Activated CD4-positive, alpha-beta T cell treated with anti-CD3 and anti-CD28 coated beads, Interleukin-2, amount 50 U/mL, for 48 hours (primary cell): ENCODE measurements at regions not wholly inside any gene's neighbourhood (a gene's known extent, or its start where the extent isn't known, plus 50 kb on each side); places are given as distances from the start of the nearest gene placed in this dataset.
"Not testable (repeated sequence)": the region's sequence is repeated elsewhere in the genome, so short reads cannot be mapped to it uniquely, and the experiment has no call there.

ENCODE experiments used
- DNase-seq, 2 experiments: peaks; one replicate each; pipeline ENCODE4 v3.0.0-alpha.2; 2020

DNA sequence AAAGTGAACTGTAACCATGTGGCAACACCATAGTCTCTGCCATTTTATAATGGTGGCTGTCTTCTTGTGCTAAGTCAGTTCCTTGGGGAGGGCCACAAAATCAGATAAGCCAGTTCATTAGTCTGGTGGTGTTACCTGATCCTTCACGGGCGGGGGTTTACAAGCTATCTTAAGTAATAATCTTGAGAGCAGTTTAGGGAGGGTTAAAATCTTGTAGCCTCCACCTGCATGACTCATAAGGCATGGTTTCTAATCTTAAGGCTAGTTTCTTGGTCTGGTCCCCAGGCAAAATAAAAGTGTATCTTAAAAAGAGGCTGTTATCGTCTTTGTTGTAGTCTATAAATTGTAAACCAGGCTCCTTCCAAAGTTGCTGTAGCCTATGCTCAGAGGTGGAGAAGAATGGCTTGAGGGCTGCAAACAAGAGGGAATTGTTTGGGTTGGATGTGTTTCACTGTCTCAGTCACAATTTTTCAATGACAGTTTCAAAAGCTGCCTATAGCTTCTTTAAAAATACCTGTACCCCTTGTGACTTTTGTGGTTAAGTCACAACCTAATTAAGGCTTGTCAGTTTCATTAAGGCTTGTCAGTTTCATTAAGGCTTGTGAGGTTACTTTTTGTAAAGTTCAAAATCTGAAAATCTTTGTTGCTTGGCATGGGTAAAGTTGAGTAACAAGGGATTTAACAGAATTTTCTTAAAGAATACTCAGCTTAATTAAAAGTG lies 135.7 kb downstream of the RPS4Y2 start:
- no peak for DNase-seq

DNA sequence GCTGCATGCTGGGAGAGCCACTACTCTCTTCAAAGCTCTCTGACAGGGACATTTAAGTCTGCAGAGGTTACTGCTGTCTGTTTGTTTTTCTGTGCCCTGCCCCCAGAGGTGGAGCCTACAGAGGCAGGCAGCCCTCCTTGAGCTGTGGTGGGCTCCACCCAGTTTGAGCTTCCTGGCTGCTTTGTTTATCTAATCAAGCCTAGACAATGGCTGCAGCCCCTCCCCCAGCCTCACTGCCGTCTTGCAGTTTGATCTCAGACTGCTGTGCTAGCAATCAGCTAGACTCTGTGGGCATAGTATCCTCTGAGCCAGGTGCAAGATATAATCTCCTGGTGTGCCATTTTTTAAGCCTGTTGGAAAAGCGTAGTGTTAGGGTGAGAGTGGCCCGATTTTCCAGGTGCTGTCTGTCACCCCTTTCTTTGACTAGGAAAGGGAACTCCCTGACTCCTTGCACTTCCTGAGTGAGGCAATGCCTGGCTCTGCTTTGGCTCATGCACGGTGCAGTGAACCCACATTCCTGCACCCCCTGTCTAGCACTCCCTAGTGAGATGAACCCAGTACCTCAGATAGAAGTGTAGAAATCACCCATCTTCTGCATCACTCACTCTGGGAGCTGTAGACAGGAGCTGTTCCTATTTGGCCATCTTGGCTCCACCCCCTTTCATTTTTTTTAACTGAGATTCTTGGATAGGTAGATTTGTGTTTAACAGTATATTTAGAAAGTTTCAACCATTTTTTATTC lies 169.6 kb downstream of the RPS4Y2 start:
- DNase-seq: peak in 1 of 2 experiments; percentile 3

- no peak for DNase-seq
Observed at GRCh38 chrY:20929691-20930342, 173.9 kb downstream of the RPS4Y2 start.

DNA sequence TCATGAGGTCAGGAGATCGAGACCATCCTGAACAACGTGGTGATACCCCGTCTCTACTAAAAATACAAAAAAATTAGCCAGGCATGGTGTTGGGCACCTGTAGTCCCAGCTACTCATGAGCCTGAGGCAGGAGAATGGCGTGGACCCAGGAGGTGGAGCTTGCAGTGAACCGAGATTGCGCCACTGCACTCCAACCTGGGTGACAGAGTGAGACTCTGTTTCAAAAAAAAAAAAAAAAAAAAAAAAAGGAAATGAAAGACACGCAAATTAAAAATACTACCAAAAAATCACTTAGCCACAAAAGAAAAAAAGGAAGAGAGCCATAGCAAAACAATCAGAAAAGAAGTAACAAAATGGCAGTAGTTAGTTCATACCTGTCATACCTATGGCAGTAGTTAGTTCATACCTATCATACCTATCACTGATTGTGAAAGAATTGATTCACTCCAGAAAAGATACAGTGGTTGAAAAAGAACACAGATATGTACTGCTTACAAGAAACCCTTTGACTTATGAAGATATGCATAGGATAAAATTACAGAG lies 180.9 kb downstream of the RPS4Y2 start:
- not testable (repeated sequence) for DNase-seq

GRCh38 chrY:20961512-20961911 lies 205.6 kb downstream of the RPS4Y2 start:
- DNase-seq: no peak

DNA sequence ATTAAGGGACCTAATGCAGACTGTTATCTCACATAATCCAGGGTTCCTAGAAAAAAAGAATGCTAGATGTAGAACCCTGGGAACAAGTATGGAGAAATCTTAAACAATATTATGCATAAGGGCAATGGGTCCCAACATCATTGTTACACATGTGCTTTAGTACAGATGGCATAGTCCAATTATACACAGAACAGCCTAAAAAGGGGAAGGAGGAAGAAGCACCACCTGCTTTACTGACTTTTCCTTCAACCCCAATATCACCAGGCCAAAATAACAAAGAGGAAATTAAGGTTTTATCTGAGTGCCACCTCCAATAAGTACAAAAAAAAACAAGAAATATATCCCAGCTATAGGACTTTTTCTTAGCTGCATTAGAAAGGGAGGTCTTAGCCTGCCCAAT lies 211.9 kb downstream of the RPS4Y2 start:
- DNase-seq: no peak

DNA sequence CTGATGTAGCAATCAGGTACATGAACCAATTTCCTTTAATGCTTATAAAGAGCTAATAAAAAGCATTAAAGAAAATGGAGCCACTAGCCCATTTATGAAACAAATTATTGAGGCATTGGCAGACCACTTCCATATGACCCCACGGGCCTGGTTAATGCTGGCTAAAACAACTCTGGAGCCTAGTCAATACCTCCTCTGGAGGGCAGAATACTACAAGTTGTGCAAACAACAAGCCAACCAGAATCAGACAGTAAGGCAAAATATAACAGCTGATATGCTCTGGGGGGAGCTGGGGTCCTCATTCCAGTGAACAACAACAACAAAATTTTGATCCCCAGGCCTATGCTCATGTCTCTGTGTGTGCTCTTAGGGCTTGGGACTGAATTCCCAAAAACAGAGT lies 212.3 kb downstream of the RPS4Y2 start:
- no peak for DNase-seq

DNA sequence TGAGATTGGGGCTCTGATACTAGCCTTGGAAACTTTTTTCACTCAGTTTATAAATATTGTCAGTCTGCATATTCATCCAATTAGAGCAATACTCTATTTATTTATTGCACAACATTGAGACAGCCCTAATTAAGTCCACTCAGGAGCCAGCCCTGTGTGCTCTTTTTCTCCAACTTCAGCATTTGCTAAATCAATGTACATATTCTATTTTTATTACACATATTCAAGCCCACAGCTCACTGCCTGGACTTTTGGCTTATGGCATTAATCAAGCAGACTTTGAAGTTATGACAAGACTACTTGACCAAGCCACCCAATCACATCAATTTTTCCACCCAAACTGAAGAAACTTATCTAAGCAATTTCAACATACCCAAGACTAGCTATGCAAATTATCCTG lies 215.5 kb downstream of the RPS4Y2 start:
- DNase-seq: no peak

DNA sequence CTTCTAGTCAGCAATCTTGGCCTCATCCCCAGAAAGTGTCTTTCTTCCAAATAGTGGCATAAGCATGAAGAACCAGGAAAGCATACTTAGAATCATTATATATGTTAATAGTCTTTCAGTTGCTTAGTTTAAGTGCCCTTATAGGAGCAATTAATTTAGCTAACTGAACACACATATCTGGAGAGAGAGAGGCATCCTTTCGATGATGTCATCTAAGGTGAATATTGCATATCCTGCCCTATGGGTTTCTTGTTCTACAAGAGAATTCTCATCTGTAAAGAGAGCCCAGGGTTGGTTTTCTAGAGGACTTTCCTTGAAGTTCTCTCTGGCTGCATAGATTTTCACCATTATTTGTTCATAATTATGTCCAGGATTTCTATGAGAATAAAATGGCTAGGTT lies 230.1 kb downstream of the RPS4Y2 start:
- no peak for DNase-seq

DNA sequence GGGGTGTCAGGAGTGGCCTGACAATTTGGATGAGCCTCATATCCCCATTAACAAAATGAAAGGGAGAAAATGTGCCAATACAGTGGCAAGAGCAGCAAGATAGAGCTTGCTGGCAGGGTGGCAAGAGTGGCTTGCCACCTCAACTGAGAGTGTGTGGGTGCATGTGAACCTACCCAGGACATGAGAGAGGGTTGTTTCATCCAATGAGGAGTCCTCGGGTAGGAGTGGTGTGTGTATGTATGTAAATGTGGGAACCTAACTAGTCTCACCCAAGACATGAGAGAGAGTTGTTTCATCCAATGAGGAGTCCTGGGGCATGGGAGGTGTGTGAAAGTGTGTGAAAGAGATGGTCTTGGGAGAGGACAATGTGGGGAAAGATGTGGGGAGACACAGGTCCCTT lies 234.2 kb downstream of the RPS4Y2 start:
- DNase-seq: no peak

- DNase-seq: no peak
Observed at GRCh38 chrY:20990869-20991548, 235.1 kb downstream of the RPS4Y2 start.

DNA sequence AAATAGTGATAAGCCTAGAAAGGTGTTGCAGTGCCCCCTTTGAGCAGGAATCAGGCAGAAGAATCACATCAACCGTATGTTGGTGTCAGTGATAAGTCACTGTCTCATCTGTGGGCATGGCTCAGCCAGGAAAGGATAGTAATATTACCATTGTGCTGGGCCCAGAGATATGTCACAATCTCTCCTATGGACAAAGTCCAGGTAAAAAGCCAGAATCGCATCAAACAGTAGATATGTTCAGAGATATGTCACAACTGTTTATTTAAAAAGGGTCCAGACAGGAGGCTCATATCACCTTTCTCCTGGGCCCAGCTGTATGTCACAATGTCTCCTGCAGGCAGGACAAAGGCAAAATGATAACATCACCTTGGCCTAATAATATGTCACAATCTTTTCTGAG lies 241.4 kb downstream of the RPS4Y2 start:
- no peak for DNase-seq

- DNase-seq: no peak
Observed at GRCh38 chrY:20998016-20998415, 242.1 kb downstream of the RPS4Y2 start.

GRCh38 chrY:20998483-20998882 lies 242.6 kb downstream of the RPS4Y2 start:
- no peak for DNase-seq

- no peak for DNase-seq
Observed at GRCh38 chrY:21001102-21001501, 245.2 kb downstream of the RPS4Y2 start.

GRCh38 chrY:21003059-21003458 lies 247.2 kb downstream of the RPS4Y2 start:
- DNase-seq: no peak

GRCh38 chrY:21005531-21005930 lies 249.6 kb downstream of the RPS4Y2 start:
- no peak for DNase-seq

GRCh38 chrY:21021811-21022210 lies 265.9 kb downstream of the RPS4Y2 start:
- DNase-seq: no peak

GRCh38 chrY:21022326-21023044 lies 266.6 kb downstream of the RPS4Y2 start:
- DNase-seq: peak; percentile 15 to 26

DNA sequence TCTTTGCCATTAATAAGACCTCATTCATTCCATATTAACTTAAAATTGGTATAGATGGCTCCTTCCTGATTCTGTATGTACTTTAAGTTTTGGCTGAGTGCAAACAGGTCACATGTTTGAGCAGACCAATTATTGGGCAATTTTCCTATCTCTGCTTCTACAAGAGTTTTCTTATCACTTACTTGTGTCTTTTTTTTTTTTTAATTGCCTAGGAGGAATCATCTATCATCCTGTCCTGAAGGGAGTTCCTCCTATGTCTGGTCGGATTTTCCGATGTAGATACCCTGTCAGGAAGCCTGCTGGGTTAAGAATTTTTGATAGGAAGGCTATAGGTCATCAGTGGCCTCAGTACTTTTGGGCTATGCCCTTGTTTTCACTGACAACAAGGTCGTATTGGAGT lies 268.0 kb downstream of the RPS4Y2 start:
- no peak for DNase-seq

DNA sequence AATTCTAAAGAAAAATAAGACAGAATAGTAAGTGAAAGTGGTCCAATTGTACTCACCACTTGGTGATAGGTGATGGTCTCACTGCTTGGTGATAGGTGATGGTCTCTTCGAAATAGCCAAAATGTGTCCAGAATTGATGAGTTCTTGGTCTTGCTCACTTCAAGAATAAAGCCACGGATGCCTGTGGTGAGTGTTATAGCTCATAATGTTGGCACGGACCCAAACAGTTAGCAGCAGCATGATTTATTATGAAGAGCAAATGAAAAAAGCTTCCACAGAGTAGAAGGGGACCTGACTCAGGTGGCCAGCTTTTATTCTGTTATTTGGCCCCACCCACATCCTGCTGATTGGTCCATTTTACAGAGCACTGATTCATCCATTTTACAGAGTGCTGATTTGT lies 272.6 kb downstream of the RPS4Y2 start:
- DNase-seq: no peak

- DNase-seq: no peak
Observed at GRCh38 chrY:21033363-21033762, 277.5 kb downstream of the RPS4Y2 start.
